Vagina (tissue), 2 donors: ENCODE measurements at regions not wholly inside any gene's neighbourhood (a gene's known extent, or its start where the extent isn't known, plus 50 kb on each side); places are given as distances from the start of the nearest gene placed in this dataset.

Source experiments
- POLR2A ChIP-seq, 2 donors: fragments of 450-650 bp; IDR thresholded peaks; one replicate each; pipeline ENCODE4 v1.6.1; 2017; ENCODE audit warnings: antibody characterized with exemption in 2 of 2, mild to moderate bottlenecking in 2 of 2, moderate library complexity in 2 of 2
- TF ChIP-seq, protein P1 (sequence below), 3 experiments: fragments of 450-650 bp in 2 of 3; fragments of 200-600 bp in 1 of 3; sonication (generic) in 1 of 3; IDR thresholded peaks; one replicate each; pipeline ENCODE4 v1.5.1; 2017 to 2019; ENCODE audit warnings: antibody characterized with exemption in 3 of 3, mild to moderate bottlenecking in 2 of 3, moderate library complexity in 2 of 3

DNA sequence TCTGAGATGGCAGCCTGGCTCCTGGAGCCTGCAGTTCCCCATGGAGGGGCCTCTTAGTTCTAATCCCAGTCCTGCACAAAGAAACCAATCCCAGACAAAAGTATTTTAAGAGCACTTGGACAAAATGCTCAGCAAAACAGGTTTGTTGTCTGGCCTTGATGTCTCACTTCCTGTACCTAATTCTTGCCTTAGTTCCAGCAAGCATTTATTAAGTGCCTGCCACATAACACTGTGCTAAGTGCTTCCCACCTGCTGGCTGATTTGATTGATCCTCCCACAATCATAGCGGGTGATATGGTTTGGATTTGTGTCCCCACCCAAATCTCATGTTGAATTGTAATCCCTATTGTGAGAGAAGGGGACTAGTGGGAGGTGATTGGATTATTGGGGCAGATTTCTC lies 65.7 kb upstream of the HABP2 start:
- TF ChIP-seq, protein P1, sequence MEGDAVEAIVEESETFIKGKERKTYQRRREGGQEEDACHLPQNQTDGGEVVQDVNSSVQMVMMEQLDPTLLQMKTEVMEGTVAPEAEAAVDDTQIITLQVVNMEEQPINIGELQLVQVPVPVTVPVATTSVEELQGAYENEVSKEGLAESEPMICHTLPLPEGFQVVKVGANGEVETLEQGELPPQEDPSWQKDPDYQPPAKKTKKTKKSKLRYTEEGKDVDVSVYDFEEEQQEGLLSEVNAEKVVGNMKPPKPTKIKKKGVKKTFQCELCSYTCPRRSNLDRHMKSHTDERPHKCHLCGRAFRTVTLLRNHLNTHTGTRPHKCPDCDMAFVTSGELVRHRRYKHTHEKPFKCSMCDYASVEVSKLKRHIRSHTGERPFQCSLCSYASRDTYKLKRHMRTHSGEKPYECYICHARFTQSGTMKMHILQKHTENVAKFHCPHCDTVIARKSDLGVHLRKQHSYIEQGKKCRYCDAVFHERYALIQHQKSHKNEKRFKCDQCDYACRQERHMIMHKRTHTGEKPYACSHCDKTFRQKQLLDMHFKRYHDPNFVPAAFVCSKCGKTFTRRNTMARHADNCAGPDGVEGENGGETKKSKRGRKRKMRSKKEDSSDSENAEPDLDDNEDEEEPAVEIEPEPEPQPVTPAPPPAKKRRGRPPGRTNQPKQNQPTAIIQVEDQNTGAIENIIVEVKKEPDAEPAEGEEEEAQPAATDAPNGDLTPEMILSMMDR (IDR thresholded peaks at IDR 0.05), result no peak
- TF ChIP-seq POLR2A (IDR thresholded peaks at IDR 0.05), result no peak
